ENCODE measurements at regions not wholly inside any gene's neighbourhood (a gene's known extent, or its start where the extent isn't known, plus 50 kb on each side); places are given as distances from the start of the nearest gene placed in this dataset.
A peak's percentile ranks its signal among the peaks of the same experiment; 100 is the strongest.
"Not testable (repeated sequence)": the region's sequence is repeated elsewhere in the genome, so short reads cannot be mapped to it uniquely, and the experiment has no call there.

DNA sequence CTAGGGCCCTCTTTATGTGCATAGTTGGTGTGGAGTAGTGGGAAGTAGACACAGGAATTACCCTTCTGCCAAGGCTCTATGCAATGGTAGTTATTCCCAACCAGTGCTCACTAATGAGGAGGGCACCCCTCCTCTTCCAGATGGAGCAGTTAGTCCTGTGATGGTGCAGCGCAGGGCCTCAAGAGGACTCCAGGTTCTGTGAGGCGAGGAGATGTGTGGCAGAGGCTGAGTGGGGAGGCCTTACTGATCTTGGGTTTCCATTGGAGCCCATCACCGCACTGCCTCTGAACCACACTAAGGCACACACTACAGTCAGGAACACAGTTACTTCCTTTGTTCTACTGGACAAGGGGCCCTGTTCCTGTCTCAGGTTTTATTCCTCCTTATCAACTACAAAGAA, 122.5 kb upstream of the POU3F1 start:
- H3K27ac ChIP-seq = no peak overlapping the region
- TF ChIP-seq ZFX (IDR thresholded peaks at IDR 0.05) = no peak
- TF ChIP-seq, protein P1, sequence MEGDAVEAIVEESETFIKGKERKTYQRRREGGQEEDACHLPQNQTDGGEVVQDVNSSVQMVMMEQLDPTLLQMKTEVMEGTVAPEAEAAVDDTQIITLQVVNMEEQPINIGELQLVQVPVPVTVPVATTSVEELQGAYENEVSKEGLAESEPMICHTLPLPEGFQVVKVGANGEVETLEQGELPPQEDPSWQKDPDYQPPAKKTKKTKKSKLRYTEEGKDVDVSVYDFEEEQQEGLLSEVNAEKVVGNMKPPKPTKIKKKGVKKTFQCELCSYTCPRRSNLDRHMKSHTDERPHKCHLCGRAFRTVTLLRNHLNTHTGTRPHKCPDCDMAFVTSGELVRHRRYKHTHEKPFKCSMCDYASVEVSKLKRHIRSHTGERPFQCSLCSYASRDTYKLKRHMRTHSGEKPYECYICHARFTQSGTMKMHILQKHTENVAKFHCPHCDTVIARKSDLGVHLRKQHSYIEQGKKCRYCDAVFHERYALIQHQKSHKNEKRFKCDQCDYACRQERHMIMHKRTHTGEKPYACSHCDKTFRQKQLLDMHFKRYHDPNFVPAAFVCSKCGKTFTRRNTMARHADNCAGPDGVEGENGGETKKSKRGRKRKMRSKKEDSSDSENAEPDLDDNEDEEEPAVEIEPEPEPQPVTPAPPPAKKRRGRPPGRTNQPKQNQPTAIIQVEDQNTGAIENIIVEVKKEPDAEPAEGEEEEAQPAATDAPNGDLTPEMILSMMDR (conservative IDR thresholded peaks at IDR 0.05) = no peak

DNA sequence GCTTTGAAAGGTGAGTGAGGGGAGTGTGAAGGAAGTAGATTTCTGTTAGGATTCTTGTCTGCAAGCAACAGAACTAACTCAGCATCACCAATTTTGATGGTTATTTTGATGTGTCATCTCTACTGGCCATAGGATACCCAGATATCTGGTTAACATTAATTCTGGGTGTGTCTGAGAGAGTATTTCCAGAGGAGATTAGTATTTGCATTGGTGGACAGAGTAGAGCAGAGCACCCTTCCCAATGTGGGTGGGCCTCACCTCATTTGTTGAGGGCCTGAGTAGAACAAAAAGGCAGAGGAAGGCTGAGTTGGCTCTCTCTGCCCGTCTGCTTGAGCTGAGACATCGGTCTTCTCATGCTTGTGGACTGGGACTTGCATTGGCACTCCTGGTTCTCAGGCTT, 121.8 kb upstream of the POU3F1 start:
- no peak for TF ChIP-seq ZFX (IDR thresholded peaks at IDR 0.05)
- TF ChIP-seq, protein P1 (conservative IDR thresholded peaks at IDR 0.05) = no peak
- H3K27ac ChIP-seq = no peak overlapping the region

DNA sequence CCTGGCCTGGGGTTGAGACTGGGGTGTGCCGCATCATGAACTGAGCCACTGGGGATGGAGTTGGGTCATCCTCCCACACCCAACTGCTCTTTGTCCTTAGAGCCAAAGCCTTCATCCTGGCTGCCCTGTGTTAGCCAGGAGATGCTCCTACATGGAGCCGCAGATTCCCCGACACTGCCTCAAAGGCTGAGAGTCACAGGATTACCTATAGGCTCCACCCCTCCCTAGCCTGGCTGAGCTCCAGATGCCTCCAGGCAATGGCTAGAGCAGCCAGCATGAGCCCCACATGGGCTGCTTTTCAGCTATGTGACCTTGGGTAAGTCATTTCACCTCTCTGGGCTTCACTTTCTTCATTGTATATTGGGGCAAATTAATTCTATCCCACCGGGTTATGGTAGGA, 119.9 kb upstream of the POU3F1 start:
- H3K27ac ChIP-seq = no peak overlapping the region
- TF ChIP-seq, protein P1 (conservative IDR thresholded peaks at IDR 0.05) = no peak
- no peak for TF ChIP-seq ZFX (IDR thresholded peaks at IDR 0.05)

DNA sequence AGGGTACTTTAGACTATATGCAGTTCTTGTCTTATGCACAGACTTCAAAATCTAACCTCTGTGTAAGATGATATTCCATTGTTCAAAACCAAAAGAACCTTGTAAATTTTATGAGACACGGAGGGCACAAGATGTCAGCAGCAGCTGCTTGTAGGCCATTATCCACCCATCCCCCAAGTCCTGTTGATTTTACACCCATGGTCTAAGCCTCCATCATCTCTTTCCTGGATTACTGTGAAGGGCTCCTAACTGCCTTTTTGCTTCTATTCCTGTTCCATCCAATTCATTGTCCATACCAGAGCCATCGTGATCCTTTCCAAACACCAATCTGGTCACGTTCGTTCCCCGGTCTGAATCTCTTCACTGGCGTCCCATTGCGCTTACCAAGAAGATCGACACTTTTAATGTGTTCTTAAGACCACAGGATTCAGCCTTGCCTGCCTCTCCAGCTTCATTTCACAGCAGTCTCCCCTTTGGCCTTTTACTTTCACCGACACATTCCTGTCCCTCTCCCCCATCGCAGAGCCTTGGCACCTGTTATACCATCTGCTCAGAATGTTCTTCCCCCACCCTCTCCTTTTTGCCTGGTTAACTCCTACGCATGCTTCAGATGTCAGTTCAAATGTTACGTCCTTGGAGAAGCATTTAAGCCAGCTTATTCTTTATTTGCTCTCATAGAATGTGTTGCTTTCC, 107.3 kb upstream of the POU3F1 start:
- TF ChIP-seq ZFX (IDR thresholded peaks at IDR 0.05) = no peak
- TF ChIP-seq, protein P1 (conservative IDR thresholded peaks at IDR 0.05) = no peak
- H3K27ac ChIP-seq = no peak overlapping the region

DNA sequence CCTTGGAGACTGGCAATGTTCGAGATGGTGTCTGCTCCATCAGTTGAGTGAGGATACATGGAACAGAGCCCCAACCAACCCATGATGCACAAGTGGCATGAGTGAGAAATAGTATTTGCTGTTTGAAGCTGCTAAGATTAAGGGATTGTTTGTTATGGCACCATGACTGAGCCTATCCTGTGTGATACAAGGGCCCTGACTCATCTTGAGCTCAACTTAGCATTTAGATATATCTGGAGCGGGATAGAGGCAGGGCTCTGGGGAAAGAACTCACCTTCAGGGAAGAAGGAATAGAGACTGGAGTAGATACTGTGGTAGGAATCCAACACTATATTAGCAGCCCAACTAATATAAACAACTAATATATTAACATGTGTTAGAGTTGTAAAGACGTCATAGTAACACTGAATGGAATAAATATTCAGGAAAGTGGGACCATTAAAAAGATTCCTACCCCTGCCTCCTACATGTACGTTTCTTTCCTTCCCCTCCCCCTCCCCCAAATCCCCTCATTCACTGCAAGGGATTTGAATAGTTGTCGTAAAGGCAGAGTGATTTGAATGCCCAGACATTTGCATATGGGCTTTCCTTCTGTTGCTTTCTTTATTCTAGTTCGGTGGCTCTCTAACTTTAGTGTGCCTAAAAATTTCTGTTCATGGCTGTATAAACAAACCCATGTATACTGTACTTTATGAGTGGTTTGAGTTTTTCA, 106.6 kb upstream of the POU3F1 start:
- no peak overlapping the region for H3K27ac ChIP-seq
- TF ChIP-seq, protein P1 (conservative IDR thresholded peaks at IDR 0.05) = peak; percentile 21
- no peak for TF ChIP-seq ZFX (IDR thresholded peaks at IDR 0.05)

DNA sequence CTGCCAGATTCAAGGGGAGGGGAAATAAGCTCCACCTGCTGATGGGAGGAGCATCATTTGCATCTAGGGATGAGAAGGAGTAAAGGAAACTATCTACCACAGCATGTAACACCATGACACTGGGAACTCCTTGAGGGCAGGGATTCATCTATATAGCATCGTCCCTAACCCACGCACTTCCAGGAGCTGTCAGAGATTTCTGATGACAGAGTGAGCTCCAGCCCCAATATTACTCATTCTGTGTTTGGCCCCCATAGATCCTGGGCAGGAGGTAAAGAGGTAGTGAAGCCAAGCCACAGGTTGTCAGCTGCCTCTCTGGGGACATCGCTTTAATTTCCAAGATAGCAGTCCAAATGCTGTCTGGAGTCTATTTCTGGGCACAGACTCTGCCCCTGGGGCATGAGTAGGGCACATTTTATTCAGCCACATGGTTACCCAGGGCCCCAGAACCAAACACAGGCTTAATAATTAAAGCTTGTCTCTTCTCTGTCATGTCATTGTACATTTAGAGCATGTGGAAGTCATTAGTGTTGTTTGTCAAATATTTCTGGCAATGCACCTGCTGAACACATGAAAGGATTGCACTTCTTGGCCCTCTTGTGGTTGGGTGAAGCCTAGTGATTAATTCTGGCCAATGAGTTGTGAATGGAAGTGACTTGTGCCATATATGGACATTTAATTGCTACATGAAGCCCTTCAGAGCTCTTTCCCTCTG, 105.9 kb upstream of the POU3F1 start:
- no peak for TF ChIP-seq ZFX (IDR thresholded peaks at IDR 0.05)
- TF ChIP-seq, protein P1 (conservative IDR thresholded peaks at IDR 0.05) = peak; percentile 38
- no peak overlapping the region for H3K27ac ChIP-seq

DNA sequence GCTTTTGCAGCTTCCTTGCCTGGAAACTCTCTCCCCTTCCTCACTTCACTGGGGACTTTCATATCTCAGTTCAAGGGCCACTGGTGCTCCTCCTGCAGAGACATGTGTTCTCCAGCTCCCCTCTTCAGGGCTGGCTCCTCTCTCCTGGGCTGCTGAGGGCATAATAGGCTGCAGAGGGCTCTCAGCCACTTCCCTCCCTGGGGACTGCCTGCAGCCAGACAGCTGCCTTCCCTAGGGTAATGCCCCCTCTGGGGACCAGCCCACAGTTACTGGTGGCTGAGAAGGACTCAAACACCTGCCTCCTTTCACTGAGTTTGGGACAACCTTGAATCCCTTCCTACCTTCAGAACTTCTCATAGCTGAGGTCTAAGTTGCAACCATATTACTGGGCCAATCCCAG, 104.8 kb upstream of the POU3F1 start:
- no peak overlapping the region for H3K27ac ChIP-seq

DNA sequence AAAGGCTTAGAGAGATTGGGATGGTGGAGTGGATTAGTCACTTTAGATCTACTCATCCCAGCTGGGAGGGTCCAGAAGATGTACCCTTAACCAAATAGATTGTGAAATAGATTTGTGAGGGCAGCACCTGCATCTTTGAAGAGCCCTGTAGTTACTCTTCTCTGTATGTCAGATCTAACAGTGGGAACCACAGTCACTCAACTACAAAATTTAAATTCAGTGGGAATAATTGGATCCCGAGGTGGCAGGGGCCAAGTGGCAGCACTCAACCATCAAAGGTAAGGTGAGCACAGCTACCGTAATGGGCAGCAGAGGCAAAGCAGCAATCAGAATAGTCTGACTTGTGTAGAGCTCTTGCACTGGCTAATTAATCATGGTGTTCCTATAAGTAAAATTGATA, 99.5 kb upstream of the POU3F1 start:
- not testable (repeated sequence) for H3K27ac ChIP-seq

More for the DNA sequence above, 104.8 kb upstream of the POU3F1 start:
- TF ChIP-seq, protein P1 (conservative IDR thresholded peaks at IDR 0.05) = no peak
- TF ChIP-seq ZFX (IDR thresholded peaks at IDR 0.05) = no peak
